Left ventricle myocardium inferior (tissue), 1 donor: ENCODE measurements at regions not wholly inside any gene's neighbourhood (a gene's known extent, or its start where the extent isn't known, plus 50 kb on each side); places are given as distances from the start of the nearest gene placed in this dataset.
"Not testable (repeated sequence)": the region's sequence is repeated elsewhere in the genome, so short reads cannot be mapped to it uniquely, and the experiment has no call there.

Experiments
- DNase-seq: peaks from one replicate; pipeline ENCODE4 v3.0.0-alpha.2; 2020
- H3K27ac ChIP-seq: fragments of 200-600 bp; replicated peaks from 2 replicates; pipeline ENCODE4 v1.8.0; 2021
- H3K27me3 ChIP-seq: fragments of 200-600 bp; 2 replicates; pipeline ENCODE4 v1.8.0; 2021; ENCODE audit warnings: low read depth
- H3K36me3 ChIP-seq: fragments of 200-600 bp; 2 replicates; pipeline ENCODE4 v1.8.0; 2021
- H3K4me1 ChIP-seq: fragments of 200-600 bp; 2 replicates; pipeline ENCODE4 v1.8.0; 2021
- H3K4me3 ChIP-seq: fragments of 200-600 bp; 2 replicates; pipeline ENCODE4 v1.8.0; 2021; ENCODE audit warnings: mild to moderate bottlenecking, moderate library complexity
- H3K9me3 ChIP-seq: fragments of 200-600 bp; replicated peaks from 2 replicates; pipeline ENCODE4 v1.8.0; 2021
- intact Hi-C: fragments of 100-400 bp; cut with micrococcal nuclease; formaldehyde crosslinking; loops from one replicate; pipeline ENCODE4 v1.11.0; 2022
- TF ChIP-seq, protein P1 (sequence below): fragments of 200-600 bp; IDR thresholded peaks from 2 replicates; pipeline ENCODE4 v1.8.0; 2021; ENCODE audit warnings: antibody characterized with exemption, mild to moderate bottlenecking, borderline replicate concordance
- donor health status: DM: no; HTN: yes; CAD: no; lungs with severe emphysema.

DNA sequence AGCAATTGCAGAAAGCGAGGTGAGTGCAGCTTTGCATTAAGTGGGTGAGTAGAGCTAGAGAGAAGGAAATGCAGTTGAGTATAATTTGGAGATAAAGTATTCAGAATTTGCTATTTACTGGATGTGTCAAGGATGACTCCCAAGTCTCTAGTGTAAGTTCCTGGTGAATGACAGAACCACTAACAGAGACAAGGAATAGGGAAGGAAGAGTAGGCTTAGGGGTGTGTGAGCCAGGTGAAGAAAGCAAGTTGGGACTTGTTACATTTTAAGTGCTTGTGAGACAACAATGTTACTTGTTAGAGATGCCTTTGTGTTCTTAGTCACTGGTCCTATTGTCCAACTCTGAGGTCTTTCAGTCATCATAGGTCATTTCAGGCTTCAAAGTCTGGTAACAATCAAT, 70.8 kb downstream of the TBC1D26 start:
- H3K27me3 ChIP-seq, H3K27ac ChIP-seq, H3K9me3 ChIP-seq, H3K4me3 ChIP-seq, intact Hi-C loops, DNase-seq, H3K36me3 ChIP-seq, H3K4me1 ChIP-seq: not testable (repeated sequence)

DNA sequence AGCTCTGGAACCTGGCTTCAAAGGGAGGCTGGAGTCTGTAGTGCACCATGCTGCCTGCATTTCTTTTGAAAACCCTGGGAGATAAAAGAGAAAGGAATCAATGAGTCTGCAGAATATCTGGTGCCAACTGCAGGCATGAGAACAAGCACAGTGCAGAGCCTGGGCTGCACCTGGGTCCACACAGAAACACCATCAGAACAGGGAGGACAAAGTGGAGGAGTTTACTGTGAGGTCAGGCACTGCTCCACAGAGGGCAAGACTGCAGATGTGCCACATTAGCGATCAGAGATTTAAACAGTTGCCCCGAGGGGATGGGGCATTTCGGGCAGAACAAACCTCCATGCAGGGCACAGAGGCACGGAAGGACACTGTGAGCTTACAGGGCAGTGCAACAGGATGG, 74.7 kb downstream of the TBC1D26 start:
- H3K9me3 ChIP-seq, DNase-seq, H3K27me3 ChIP-seq, intact Hi-C loops, H3K4me1 ChIP-seq, H3K36me3 ChIP-seq, H3K27ac ChIP-seq, H3K4me3 ChIP-seq: not testable (repeated sequence)

DNA sequence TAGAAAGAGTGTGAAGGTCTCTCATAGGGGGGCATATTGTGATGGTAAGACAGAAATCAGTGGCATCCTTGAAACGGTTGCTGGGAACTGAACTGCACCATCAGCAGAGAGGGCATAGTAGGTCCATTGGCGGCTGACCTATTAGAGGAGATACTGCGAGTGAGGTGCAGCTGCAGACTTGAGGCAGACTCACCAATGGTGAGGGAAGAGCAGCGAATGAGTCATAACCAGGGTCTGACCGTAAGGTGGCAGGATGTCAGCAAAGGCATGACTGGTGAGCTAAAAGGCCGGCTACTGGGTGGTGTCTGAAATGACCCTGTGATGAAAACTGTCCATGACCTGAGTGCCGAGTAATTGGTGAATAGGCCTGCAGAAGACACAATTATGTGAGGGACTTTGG, 81.3 kb downstream of the TBC1D26 start:
- DNase-seq, H3K36me3 ChIP-seq, intact Hi-C loops, H3K27me3 ChIP-seq, H3K9me3 ChIP-seq, H3K4me3 ChIP-seq, H3K4me1 ChIP-seq, H3K27ac ChIP-seq: not testable (repeated sequence)

DNA sequence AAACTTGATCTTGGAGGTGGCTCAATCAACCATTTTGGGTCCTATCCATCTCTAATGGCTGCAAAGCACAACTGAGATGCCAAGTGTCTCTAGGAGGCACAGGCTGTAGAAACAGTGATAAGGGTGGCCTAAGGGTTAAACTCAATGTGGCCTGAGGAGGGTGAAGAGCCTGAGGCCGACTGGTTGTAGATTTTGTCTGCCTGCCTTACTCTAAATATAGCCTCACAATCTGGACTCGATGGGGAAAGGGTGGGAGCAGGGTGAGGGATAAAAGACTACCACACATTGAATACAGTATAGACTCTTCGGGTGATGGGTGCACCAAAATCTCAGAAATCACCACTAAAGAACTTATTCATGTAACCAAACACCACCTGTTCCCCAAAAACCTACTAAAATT, 81.9 kb downstream of the TBC1D26 start:
- H3K4me1 ChIP-seq, DNase-seq, intact Hi-C loops, H3K27ac ChIP-seq, H3K36me3 ChIP-seq, H3K4me3 ChIP-seq, H3K9me3 ChIP-seq, H3K27me3 ChIP-seq: not testable (repeated sequence)

DNA sequence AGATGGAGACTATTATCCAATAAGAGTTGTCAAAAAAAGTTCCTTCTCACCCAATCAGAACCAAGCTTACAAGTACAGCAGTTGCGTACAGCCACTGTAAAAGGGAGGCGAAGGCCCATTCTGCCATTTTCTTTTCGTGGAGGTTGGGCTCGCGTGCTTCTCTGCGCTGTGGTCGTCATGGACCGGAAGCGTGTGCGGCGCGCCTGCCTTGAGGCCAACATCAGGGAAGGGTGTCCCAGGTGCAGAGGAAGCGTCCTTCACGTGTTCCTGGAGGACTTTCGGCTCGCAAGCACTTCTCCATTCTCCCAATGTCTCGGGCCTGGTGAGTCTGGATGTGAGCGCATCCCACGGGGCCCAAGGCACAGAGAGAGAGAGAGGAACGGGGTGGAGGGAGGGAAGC, 85.8 kb downstream of the TBC1D26 start:
- H3K9me3 ChIP-seq, H3K4me3 ChIP-seq, DNase-seq, H3K27ac ChIP-seq, H3K4me1 ChIP-seq, intact Hi-C loops, H3K27me3 ChIP-seq, H3K36me3 ChIP-seq: not testable (repeated sequence)

DNA sequence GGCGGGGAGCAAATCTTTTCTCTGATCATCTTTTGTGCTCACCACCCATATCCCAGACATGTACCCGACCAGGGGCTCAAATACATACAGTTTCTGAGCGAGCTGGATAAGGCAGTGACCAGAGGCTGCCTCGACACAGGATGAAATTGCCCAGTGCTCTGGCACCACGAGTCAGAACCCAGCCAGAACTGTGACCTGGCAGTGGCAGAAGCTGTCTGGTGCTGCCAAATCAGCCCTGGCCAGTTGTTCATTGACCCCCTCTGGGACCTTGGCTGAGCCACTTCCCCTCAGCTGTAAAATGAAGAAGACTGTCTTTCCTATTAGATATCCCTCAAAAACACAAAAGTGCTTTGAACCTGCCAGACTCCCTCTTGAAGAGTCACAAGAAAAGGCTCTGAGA, 90.2 kb downstream of the TBC1D26 start:
- H3K9me3 ChIP-seq, H3K36me3 ChIP-seq, H3K27me3 ChIP-seq, H3K4me1 ChIP-seq, H3K27ac ChIP-seq, DNase-seq, intact Hi-C loops, H3K4me3 ChIP-seq: not testable (repeated sequence)

DNA sequence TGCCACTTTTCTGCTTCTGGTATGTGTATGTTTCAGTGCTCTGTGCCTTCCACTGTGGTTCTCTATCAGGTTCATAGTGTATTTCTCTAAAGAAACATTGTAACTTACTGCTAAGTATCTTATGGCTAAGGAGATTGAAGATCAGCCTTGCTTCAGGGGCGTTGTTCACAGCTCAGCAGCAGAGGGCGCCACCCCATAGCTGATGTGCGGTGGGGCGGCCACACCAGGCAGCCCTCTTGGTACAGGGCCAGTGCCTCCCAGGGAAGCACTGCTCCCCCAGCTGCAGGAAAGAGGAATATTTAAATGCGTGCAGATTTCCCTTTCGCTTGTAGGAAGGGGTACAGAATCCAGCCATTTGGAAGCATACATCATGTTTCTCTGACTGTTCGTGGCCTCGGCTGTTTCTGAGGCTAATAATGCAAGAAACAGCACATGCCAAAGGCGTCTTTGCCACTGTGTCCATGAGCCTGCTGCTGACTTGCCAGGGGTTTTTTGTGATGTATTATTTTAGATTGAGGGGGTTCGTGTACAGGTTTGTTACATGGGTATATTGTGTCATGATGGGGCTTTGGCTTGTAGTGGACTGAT, 96.7 kb downstream of the TBC1D26 start:
- intact Hi-C loops, result loop anchor here (5.0 kb wide), 1 partner anchor 168 kb away; the partner anchor contains the start of genes TTC19 and ZSWIM7
- not testable (repeated sequence) for H3K9me3 ChIP-seq, H3K4me1 ChIP-seq, H3K36me3 ChIP-seq, H3K27ac ChIP-seq, H3K27me3 ChIP-seq
- TF ChIP-seq, protein P1, sequence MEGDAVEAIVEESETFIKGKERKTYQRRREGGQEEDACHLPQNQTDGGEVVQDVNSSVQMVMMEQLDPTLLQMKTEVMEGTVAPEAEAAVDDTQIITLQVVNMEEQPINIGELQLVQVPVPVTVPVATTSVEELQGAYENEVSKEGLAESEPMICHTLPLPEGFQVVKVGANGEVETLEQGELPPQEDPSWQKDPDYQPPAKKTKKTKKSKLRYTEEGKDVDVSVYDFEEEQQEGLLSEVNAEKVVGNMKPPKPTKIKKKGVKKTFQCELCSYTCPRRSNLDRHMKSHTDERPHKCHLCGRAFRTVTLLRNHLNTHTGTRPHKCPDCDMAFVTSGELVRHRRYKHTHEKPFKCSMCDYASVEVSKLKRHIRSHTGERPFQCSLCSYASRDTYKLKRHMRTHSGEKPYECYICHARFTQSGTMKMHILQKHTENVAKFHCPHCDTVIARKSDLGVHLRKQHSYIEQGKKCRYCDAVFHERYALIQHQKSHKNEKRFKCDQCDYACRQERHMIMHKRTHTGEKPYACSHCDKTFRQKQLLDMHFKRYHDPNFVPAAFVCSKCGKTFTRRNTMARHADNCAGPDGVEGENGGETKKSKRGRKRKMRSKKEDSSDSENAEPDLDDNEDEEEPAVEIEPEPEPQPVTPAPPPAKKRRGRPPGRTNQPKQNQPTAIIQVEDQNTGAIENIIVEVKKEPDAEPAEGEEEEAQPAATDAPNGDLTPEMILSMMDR, result peak; percentile 88
- DNase-seq, result peak; percentile 77
- H3K4me3 ChIP-seq, result peak overlapping the region; percentile 41

DNA sequence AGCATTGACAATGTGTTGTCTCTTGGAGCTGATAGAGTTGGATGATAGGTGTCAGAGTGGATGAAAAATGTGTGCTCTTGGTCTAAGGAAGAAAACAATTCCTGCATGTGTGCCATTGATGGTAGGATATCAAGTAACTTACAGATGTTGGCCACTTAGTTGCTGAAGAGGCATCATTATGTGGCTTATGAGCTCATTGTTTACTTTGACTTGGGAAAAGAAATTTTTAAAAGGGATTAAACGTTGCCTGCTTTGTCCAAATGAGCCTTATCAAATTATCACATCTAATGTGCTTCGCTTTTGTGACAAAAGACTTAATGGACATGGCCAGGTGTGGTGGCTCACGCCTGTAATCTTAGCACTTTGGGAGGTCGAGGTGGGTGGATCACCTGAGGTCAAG, 98.1 kb downstream of the TBC1D26 start:
- H3K27me3 ChIP-seq, H3K4me3 ChIP-seq, intact Hi-C loops, H3K36me3 ChIP-seq, DNase-seq, H3K4me1 ChIP-seq, H3K27ac ChIP-seq, H3K9me3 ChIP-seq: not testable (repeated sequence)

DNA sequence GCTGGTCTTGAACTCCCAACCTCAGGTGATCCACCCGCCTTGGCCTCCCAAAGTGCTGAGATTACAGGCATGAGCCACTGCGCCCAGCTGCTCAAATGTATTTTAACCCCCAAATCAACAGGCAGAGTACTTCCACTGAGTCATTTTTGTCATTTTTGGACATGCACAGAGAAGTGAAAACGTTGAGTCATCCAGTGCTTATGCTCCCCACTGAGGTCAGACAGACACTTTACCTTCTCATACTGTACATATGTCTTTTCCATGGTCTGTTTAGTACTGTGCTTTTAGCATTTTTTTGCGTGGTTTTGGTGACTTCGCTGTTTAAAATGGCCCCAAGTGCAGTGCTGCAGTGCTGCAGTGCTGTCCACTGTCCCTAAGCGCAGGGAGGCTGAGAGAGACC, 99.1 kb downstream of the TBC1D26 start:
- H3K9me3 ChIP-seq, H3K36me3 ChIP-seq, intact Hi-C loops, H3K27me3 ChIP-seq, DNase-seq, H3K4me1 ChIP-seq, H3K27ac ChIP-seq, H3K4me3 ChIP-seq: not testable (repeated sequence)

DNA sequence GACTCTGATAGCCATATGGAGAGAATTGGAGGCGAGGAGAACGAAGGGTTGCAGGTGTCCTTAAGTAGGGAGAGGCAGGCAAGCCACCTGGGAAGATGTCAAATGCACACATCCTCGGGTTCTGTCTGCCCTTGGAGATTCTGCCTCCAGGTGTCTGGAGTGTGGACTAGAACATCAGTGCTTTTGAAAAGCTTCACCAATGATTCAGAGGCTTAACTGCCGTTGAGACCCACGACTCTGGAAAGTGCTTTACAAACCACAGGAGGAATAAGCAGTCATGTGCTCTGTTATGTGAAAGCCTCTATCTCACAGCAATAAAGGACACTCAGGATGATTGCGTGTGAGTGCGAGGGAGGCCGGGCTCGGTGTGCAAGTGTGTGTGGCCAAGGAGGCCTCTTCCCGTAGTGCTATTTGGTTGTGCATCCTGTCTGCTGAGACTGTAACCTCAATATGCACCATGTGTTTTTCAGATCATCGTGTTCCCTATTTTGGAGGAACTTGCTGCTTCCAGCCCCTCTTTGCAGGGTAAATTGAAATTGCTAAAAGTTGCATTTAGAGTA, 100.9 kb downstream of the TBC1D26 start:
- H3K27me3 ChIP-seq, H3K27ac ChIP-seq, H3K4me3 ChIP-seq, H3K9me3 ChIP-seq, intact Hi-C loops, DNase-seq, H3K4me1 ChIP-seq, H3K36me3 ChIP-seq: not testable (repeated sequence)

DNA sequence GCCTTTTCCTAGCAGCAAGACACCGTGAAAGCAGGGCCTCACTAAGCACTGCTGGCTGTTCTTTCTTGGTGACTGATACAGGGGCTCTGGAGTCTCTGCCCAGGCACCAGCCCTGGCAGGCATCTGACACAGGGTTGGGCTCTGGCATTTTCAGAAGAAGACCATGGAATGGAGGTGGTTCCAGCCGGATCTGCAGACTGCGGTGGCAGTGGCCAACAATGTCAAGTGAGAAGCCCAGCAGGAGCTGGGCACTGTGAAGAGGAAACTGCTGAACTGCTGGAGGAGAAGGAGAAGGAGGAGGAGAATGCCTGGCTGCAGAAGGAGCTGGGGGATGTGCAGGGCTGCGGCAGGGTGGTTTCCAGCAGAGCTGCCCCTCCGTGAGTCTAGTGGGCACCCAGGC, 101.8 kb downstream of the TBC1D26 start:
- H3K4me3 ChIP-seq, H3K27me3 ChIP-seq, H3K27ac ChIP-seq, DNase-seq, H3K36me3 ChIP-seq, intact Hi-C loops, H3K9me3 ChIP-seq, H3K4me1 ChIP-seq: not testable (repeated sequence)

DNA sequence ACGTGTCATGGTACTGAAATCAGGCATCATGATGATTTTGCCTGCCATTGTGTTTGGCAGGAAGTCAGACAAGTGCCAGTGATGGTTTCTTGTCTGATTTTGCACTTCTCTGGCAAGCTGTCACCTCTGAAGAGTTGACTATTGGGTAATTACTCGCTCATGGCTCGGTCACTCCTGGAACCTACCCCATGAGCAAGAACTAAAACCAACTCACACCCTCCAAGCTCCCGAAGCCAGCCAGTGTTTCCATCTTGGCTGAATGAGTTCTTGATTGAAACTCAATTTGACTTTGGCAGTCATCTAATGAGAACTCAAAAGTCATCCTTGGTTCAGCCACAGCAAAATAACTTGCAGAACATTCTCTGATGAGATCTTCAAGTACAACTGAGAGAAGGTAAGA, 103.4 kb downstream of the TBC1D26 start:
- H3K9me3 ChIP-seq, H3K36me3 ChIP-seq, H3K27me3 ChIP-seq, H3K4me3 ChIP-seq, H3K27ac ChIP-seq, H3K4me1 ChIP-seq, DNase-seq, intact Hi-C loops: not testable (repeated sequence)

DNA sequence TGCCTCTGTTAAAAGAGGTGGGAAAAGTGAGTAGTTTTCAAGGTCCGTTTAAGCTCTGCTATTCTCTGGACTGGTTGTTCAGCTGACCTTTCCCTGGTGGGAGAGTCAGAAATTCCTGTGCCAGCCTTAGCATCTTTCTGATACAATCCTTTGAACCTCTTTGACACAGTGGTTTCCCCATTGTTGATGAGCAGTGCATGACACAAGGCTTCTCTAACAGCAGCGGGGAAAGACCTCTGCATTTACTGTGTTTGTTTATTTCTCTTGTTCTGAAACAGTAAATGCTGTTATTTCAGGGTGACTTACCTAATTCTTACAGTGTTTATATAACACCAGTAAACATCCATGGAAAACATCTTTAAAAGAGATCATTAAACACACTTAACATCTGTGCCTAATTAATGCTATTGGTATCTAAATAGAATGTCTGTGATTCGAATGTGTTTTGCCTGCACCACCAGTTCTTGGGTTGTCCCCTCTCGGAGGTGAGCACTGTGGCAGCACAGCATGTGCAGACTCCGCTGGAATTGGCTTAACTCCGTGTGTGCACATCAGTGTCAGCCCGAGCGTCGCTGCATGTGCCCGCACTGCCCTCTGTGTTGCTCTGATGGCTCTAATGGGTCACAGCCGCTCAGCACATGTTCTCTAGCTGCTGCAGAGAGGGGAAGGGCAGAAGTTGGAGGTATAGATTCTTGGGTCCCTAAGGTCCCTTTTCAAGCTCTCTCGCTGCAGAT, 104.3 kb downstream of the TBC1D26 start:
- H3K36me3 ChIP-seq, intact Hi-C loops, H3K4me3 ChIP-seq, H3K9me3 ChIP-seq, H3K27me3 ChIP-seq, H3K27ac ChIP-seq, H3K4me1 ChIP-seq, DNase-seq: not testable (repeated sequence)
